ENCODE measurements at regions not wholly inside any gene's neighbourhood (a gene's known extent, or its start where the extent isn't known, plus 50 kb on each side); places are given as distances from the start of the nearest gene placed in this dataset.

- TF ChIP-seq CTCF (conservative IDR thresholded peaks at IDR 0.05 in 1 of 2, IDR thresholded peaks at IDR 0.05 in 1 of 2; ENCODE audit: extremely low read depth in 1 of 2, insufficient read depth in 1 of 2, low read depth in 1 of 2, low read length in 2 of 2), result no peak
- TF ChIP-seq EZH2 (IDR thresholded peaks at IDR 0.05; ENCODE audit: borderline replicate concordance, low read length), result no peak
Observed at GRCh38 chr14:76312821-76313220, 63.1 kb upstream of the ESRRB start.
